Muscle of leg (tissue), 3 donors: ENCODE measurements at regions not wholly inside any gene's neighbourhood (a gene's known extent, or its start where the extent isn't known, plus 50 kb on each side); places are given as distances from the start of the nearest gene placed in this dataset.
A peak's percentile ranks its signal among the peaks of the same experiment; 100 is the strongest.

ENCODE experiments used
- DNase-seq: peaks from one replicate; pipeline ENCODE4 v3.0.0; 2013
- H3K27ac ChIP-seq: one replicate; pipeline ENCODE4 v1.5.1; 2013; ENCODE audit warnings: mild to moderate bottlenecking, low read length, control low read depth
- H3K27me3 ChIP-seq: one replicate; pipeline ENCODE4 v1.6.1; 2013; ENCODE audit warnings: low read length; ENCODE audit not compliant: control insufficient read depth, insufficient read depth
- H3K36me3 ChIP-seq: one replicate; pipeline ENCODE4 v1.6.1; 2013; ENCODE audit warnings: low read length; ENCODE audit not compliant: control insufficient read depth, insufficient read depth
- H3K4me1 ChIP-seq: one replicate; pipeline ENCODE4 v1.6.1; 2013; ENCODE audit warnings: low read length; ENCODE audit not compliant: control insufficient read depth, insufficient read depth
- H3K4me3 ChIP-seq: one replicate; pipeline ENCODE4 v1.5.1; 2013; ENCODE audit warnings: low read length, control low read depth
- H3K9me3 ChIP-seq: replicated peaks from 2 replicates; pipeline ENCODE4 v1.6.1; 2013; ENCODE audit warnings: low read depth, low read length; ENCODE audit not compliant: control insufficient read depth
- WGBS: methylation state at CpG from one replicate; pipeline ENCODE4 v1.1.5; 2013; ENCODE audit warnings: missing lambda C conversion rate; ENCODE audit not compliant: insufficient coverage; 5-methylcytosine and 5-hydroxymethylcytosine counted together

GRCh38 chr5:68802430-68802829 is 291.4 kb upstream of the SLC30A5 start:
- Histone ChIP-seq H3K27me3 (no peaks in the 10 kb centered on the region), H3K27ac (no peak overlapping the region), H3K4me3 (no peak overlapping the region), H3K4me1 (peaks cover 7% of the 10 kb centered on the region), H3K9me3 (peaks cover 5% of the 10 kb centered on the region), H3K36me3 (no peaks in the 10 kb centered on the region)
- no peak for DNase-seq
- WGBS, result 80% methylated on average over 2 of the region's 2 CpGs

DNA sequence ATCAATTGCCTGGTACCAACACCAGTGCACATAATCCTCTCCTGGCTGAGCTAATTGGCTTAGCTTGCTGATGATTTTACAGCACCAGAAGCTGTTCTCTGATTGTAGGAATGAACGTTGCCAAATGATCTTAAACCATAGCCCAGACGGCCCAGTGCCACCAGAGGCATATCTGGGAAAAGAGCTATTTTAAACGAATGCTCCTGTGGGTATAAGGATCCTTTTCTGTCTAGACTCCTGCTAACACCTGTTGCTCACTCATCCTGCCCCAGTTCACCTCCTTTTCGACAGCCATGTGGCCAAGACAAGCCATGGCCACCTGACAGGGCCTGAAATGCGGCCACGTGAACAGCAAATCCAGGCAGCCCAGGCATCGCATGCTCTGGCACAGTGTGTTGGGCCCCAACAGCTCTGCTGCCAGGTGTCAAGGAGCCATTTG is 289.9 kb upstream of the SLC30A5 start:
- 46% methylated on average over 6 of the region's 7 CpGs for WGBS
- Histone ChIP-seq H3K4me3 (no peak overlapping the region), H3K27me3 (no peaks in the 10 kb centered on the region), H3K27ac (peak overlapping the region; percentile 3), H3K36me3 (no peaks in the 10 kb centered on the region), H3K9me3 (peaks cover 5% of the 10 kb centered on the region), H3K4me1 (peaks cover 7% of the 10 kb centered on the region)
- DNase-seq, result peak; percentile 28

DNA sequence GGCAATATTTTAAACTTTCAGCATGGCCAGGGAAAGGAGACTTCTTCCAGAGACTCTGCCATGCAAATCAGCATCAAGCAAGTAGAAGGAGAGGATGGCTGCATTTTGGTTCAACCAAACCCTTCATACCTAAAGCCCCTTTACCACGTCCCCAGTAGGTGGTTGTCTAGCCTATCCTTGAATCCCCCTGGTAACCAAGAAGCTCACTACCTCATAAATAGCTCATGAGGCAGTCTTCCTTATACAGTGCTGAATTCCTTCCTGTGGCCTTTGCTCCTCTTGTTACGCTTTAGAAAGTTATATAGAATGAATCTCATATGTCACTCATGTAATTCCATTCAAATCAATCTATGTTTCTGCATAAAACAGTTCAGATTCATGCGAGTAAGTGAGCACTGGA is 289.5 kb upstream of the SLC30A5 start:
- no peak for DNase-seq
- Histone ChIP-seq H3K27me3 (no peaks in the 10 kb centered on the region), H3K36me3 (no peaks in the 10 kb centered on the region), H3K4me3 (no peak overlapping the region), H3K27ac (peak overlapping the region; percentile 3), H3K4me1 (peaks cover 7% of the 10 kb centered on the region), H3K9me3 (peaks cover 5% of the 10 kb centered on the region)
- 80% methylated on average over 1 of the region's 3 CpGs for WGBS

DNA sequence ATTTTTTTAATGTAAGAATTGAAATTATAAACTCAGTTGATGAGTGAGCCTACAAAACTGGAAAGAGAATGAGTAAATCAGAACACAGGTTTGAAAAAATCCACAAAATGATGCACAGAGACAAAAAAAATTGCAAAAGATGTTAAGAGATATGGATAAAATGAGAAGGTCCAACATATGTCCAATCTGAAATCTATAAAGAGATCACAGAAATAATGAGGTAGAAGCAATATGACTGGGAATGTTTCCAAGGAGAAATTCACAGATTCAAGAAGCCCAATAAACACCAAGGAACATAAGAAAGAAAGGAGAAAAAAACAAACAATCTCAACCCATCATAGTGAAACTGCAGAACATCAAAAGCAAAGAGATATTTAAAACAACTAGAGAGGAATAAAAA is 288.4 kb upstream of the SLC30A5 start:
- H3K4me3 ChIP-seq, result no peak overlapping the region
- peaks cover 5% of the 10 kb centered on the region for H3K9me3 ChIP-seq
- DNase-seq, result no peak
- H3K4me1 ChIP-seq, result peaks cover 7% of the 10 kb centered on the region
- no peaks in the 10 kb centered on the region for H3K27me3 ChIP-seq
- H3K36me3 ChIP-seq, result no peaks in the 10 kb centered on the region
- H3K27ac ChIP-seq, result no peak overlapping the region

- H3K36me3 ChIP-seq, result no peaks in the 10 kb centered on the region
- H3K4me3 ChIP-seq, result no peak overlapping the region
- H3K27me3 ChIP-seq, result no peaks in the 10 kb centered on the region
- peak; percentile 69 for DNase-seq
- H3K9me3 ChIP-seq, result no peaks in the 10 kb centered on the region
- 67% methylated on average over 1 of the region's 2 CpGs for WGBS
- no peaks in the 10 kb centered on the region for H3K4me1 ChIP-seq
- H3K27ac ChIP-seq, result no peak overlapping the region
Observed at GRCh38 chr5:68817632-68818031, 276.2 kb upstream of the SLC30A5 start.

DNA sequence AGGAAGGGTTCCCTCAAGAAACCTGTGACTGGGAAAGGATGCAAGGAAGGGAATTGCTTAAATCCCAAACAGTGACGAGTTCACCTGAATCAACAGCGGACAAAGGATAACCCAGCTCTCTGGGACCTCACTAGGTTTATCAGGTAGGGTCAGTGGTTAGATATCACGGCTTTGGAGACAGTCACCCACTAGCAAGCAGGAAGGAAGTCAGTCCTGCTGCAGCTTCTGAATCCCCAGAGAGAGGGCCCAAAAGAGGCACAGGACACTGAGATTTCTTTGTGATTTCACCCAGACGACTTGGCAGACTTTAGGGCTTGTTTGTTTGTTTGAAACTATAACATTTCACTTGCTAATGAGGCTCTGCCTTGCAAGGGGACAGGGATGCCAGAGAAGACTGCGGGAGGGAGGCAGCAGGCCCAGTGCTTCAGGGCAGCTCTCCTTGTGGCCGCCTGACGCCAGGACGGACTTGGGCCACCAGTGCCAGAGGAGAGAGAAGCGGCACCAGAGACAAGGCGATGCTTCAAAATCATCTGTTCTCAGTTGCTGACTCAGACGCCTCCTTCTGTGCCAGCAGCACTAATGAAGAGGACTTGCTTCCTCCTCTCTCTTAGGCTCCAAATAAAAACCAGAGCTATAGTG is 275.6 kb upstream of the SLC30A5 start:
- 65% methylated on average over 9 of the region's 11 CpGs for WGBS

DNA sequence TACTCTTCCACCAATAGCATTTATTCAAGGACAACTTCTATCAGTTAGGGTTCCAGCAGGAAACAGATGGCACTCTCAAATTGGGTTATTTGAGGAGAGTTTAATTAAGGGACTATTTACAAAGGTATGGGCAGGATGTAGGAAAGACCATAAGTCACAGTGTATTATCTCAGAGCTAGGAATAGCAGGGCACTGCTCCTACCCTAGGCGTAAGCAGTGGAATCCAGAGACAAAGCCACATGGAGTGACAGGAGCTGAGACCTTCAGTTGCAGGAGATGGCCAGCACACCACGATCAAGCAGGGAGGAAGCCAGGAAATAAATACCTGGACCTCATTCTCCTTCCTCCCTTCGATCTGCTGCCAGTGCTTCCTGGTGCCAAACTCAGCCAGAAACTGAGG is 274.9 kb upstream of the SLC30A5 start:
- H3K4me3 ChIP-seq, result no peak overlapping the region
- H3K4me1 ChIP-seq, result no peaks in the 10 kb centered on the region
- H3K27ac ChIP-seq, result no peak overlapping the region
- no peaks in the 10 kb centered on the region for H3K9me3 ChIP-seq
- no peaks in the 10 kb centered on the region for H3K36me3 ChIP-seq
- DNase-seq, result no peak
- 70% methylated on average over 1 of the region's 3 CpGs for WGBS
- H3K27me3 ChIP-seq, result no peaks in the 10 kb centered on the region

More for the DNA sequence above, 275.6 kb upstream of the SLC30A5 start:
- Histone ChIP-seq H3K36me3 (no peaks in the 10 kb centered on the region), H3K27me3 (no peaks in the 10 kb centered on the region), H3K9me3 (no peaks in the 10 kb centered on the region), H3K4me1 (no peaks in the 10 kb centered on the region), H3K4me3 (no peak overlapping the region), H3K27ac (no peak overlapping the region)
- DNase-seq, result no peak

- DNase-seq, result no peak
- H3K9me3 ChIP-seq, result no peaks in the 10 kb centered on the region
- no peak overlapping the region for H3K4me3 ChIP-seq
- no peaks in the 10 kb centered on the region for H3K36me3 ChIP-seq
- no peak overlapping the region for H3K27ac ChIP-seq
- H3K27me3 ChIP-seq, result no peaks in the 10 kb centered on the region
- 94% methylated on average over 2 of the region's 2 CpGs for WGBS
- no peaks in the 10 kb centered on the region for H3K4me1 ChIP-seq
Observed at GRCh38 chr5:68821056-68821455, 272.8 kb upstream of the SLC30A5 start.

- H3K27ac ChIP-seq, result no peak overlapping the region
- no peak overlapping the region for H3K4me3 ChIP-seq
- WGBS, result no CpG with 5 or more reads among the region's 1 CpG
- no peaks in the 10 kb centered on the region for H3K27me3 ChIP-seq
- no peaks in the 10 kb centered on the region for H3K4me1 ChIP-seq
- H3K36me3 ChIP-seq, result no peaks in the 10 kb centered on the region
- no peak for DNase-seq
- H3K9me3 ChIP-seq, result no peaks in the 10 kb centered on the region
Observed at GRCh38 chr5:68822796-68823195, 271.0 kb upstream of the SLC30A5 start.

DNA sequence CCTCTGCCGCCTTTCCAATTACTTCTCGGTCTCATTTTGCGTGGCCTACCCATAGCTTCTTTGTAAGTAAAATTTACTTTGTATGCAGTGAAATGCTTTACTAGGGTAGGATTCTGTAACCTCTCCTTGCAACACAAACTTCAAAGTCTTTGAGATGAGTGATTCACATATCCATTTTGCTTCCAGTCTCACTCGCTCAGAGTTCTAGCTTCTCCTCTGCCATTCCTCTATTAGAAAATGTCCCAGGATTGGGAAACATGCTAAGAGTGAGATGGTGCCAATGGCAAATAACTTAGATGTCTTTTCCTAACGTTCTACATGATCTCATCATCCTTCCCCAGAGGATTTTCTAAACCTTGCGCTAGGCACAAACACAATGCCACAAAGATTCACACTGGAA is 270.5 kb upstream of the SLC30A5 start:
- no peak for DNase-seq
- WGBS, result 40% methylated on average over 2 of the region's 6 CpGs
- no peaks in the 10 kb centered on the region for H3K27me3 ChIP-seq

DNA sequence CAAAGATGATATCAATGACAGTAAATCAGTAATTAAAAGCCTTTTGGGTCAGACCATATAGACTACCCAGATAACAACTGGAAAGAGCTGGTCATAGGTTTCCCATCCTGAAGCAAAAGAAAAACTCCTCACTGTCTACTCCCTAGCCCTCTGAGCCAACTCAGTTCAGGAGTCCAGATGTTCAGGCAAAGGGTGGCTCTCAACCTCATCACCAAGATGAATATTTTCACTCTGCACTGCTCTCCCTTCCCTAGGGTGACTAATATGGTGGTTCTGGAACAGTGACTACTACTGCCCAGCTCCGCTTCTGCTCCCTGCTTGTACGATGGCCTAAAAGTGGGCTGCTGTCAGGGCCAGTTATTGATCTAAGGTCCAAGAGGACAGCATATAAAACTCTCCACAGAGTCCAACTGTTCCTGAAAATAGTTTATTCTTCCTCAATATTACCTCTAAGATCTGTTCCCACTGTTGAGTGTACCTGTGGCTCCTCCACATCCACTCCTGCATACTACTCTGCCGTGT is 263.4 kb upstream of the SLC30A5 start:
- H3K27ac ChIP-seq, result no peak overlapping the region
- DNase-seq, result no peak
- no peak overlapping the region for H3K4me3 ChIP-seq
- H3K4me1 ChIP-seq, result no peaks in the 10 kb centered on the region
- no peaks in the 10 kb centered on the region for H3K27me3 ChIP-seq
- 97% methylated on average over 3 of the region's 3 CpGs for WGBS
- H3K9me3 ChIP-seq, result no peaks in the 10 kb centered on the region
- no peaks in the 10 kb centered on the region for H3K36me3 ChIP-seq

More for the DNA sequence above, 270.5 kb upstream of the SLC30A5 start:
- no peaks in the 10 kb centered on the region for H3K36me3 ChIP-seq
- no peak overlapping the region for H3K4me3 ChIP-seq
- H3K9me3 ChIP-seq, result no peaks in the 10 kb centered on the region
- no peaks in the 10 kb centered on the region for H3K4me1 ChIP-seq
- no peak overlapping the region for H3K27ac ChIP-seq
